Endothelial cell of umbilical vein (primary cell): ENCODE measurements at regions not wholly inside any gene's neighbourhood (a gene's known extent, or its start where the extent isn't known, plus 50 kb on each side); places are given as distances from the start of the nearest gene placed in this dataset.

Source experiments
- EZH2 ChIP-seq: IDR thresholded peaks from 2 replicates; pipeline ENCODE4 v1.6.1; 2012; ENCODE audit warnings: borderline replicate concordance, low read depth, mild to moderate bottlenecking, moderate library complexity, low read length, inconsistent platforms; ENCODE audit not compliant: severe bottlenecking
- FOS ChIP-seq: IDR thresholded peaks from 2 replicates; pipeline ENCODE4 v1.6.1; 2011; ENCODE audit warnings: mild to moderate bottlenecking, low read length, moderate library complexity, borderline replicate concordance; ENCODE audit not compliant: insufficient read depth
- JUN ChIP-seq: IDR thresholded peaks from 2 replicates; pipeline ENCODE4 v1.6.1; 2011; ENCODE audit warnings: borderline replicate concordance, low read depth; ENCODE audit not compliant: insufficient read length, insufficient read depth
- MYC ChIP-seq: IDR thresholded peaks from one replicate; pipeline ENCODE4 v1.6.1; 2011; ENCODE audit warnings: mild to moderate bottlenecking, low read depth, low read length
- POLR2A ChIP-seq: IDR thresholded peaks from 2 replicates; pipeline ENCODE4 v1.6.1; 2012; ENCODE audit warnings: low read depth, mild to moderate bottlenecking, control low read depth, low read length
- POLR2AphosphoS5 ChIP-seq: IDR thresholded peaks from 2 replicates; pipeline ENCODE4 v1.6.1; 2012; ENCODE audit warnings: low read depth, mild to moderate bottlenecking, control low read depth, low read length, moderate library complexity; ENCODE audit not compliant: insufficient read depth
- TF ChIP-seq, protein P1 (sequence below), 2 donors: IDR thresholded peaks; 1 replicate in 1 of 2; 2 replicates in 1 of 2; pipeline ENCODE4 v1.5.1; 2011; ENCODE audit warnings: low read length in 2 of 2, mild to moderate bottlenecking in 2 of 2, moderate library complexity in 2 of 2, control low read depth in 1 of 2, inconsistent platforms in 1 of 2, low read depth in 1 of 2; ENCODE audit not compliant: insufficient read depth in 1 of 2; ENCODE audit errors: extremely low read depth in 1 of 2

DNA sequence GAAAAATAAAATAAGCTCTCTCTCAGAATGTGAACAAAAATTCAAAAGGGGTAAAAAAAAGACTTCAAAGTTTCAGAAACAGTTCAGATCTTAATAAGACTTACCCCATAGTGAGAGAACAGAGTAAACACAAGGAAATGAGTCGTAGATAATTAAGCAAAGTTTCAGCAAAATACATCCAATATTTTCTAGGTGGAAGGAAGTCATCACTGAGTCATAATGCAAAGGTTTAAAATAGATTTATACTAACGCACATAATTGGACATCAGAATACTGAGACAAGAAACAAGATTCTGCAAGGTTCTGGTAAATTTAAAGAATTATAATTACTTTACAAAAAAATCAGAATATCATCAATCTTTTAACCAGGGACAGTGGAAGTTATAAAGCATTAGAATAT, 1370.7 kb upstream of the ATXN8OS start:
- TF ChIP-seq POLR2A (no peak), MYC (no peak), FOS (peak; percentile 85), EZH2 (no peak), JUN (peak; percentile 43), POLR2AphosphoS5 (no peak)
- TF ChIP-seq, protein P1, sequence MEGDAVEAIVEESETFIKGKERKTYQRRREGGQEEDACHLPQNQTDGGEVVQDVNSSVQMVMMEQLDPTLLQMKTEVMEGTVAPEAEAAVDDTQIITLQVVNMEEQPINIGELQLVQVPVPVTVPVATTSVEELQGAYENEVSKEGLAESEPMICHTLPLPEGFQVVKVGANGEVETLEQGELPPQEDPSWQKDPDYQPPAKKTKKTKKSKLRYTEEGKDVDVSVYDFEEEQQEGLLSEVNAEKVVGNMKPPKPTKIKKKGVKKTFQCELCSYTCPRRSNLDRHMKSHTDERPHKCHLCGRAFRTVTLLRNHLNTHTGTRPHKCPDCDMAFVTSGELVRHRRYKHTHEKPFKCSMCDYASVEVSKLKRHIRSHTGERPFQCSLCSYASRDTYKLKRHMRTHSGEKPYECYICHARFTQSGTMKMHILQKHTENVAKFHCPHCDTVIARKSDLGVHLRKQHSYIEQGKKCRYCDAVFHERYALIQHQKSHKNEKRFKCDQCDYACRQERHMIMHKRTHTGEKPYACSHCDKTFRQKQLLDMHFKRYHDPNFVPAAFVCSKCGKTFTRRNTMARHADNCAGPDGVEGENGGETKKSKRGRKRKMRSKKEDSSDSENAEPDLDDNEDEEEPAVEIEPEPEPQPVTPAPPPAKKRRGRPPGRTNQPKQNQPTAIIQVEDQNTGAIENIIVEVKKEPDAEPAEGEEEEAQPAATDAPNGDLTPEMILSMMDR (IDR thresholded peaks at IDR 0.05; ENCODE audit: extremely low read depth in 1 of 2, insufficient read depth in 1 of 2, low read depth in 1 of 2, low read length in 2 of 2): no peak
